ENCODE measurements at regions not wholly inside any gene's neighbourhood (a gene's known extent, or its start where the extent isn't known, plus 50 kb on each side); places are given as distances from the start of the nearest gene placed in this dataset.

DNA sequence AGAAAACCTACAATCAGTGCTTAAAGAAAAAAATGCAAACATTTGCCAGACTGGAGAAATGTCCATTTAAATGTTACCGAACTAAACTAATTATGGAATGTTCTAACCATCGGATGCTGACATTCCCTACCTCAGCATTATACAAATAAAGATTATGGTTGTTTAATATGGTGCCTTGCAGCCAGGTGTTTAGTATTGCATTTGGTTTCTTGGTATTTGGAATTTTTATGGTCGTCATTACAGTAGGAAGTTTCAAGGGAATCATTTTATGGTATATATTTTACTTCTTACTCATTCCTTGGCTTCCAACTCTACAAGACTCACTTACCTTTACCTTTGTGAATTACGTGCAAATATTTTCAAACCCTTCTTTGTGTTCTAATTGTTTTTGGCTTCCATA, 103.1 kb upstream of the PNPLA4 start:
- H3K4me1 Mint-ChIP-seq = no peaks in the 10 kb centered on the region
- Histone ChIP-seq H2AFZ (ENCODE audit: insufficient read depth, low read depth, low read length, poor library complexity, severe bottlenecking) (no peak overlapping the region), H3K4me2 (replicated peaks; ENCODE audit: extremely low read depth, low read length, poor library complexity, severe bottlenecking) (no peak overlapping the region), H3K9ac (ENCODE audit: insufficient read depth, low read length, poor library complexity, severe bottlenecking) (no peak overlapping the region), H3K27me3 (ENCODE audit: control insufficient read depth in 2 of 2, insufficient read depth in 2 of 2, low read length in 2 of 2) (no peaks in the 10 kb centered on the region), H3K36me3 (replicated peaks in 1 of 2; ENCODE audit: control insufficient read depth in 1 of 2, insufficient read depth in 2 of 2, low read length in 2 of 2) (no peaks in the 10 kb centered on the region), H3K4me3 (replicated peaks in 1 of 3; ENCODE audit: low read depth in 2 of 3, low read length in 3 of 3) (no peak overlapping the region), H3K9me3 (replicated peaks in 1 of 2; ENCODE audit: control insufficient read depth in 1 of 2, insufficient read depth in 1 of 2, low read length in 2 of 2) (no peaks in the 10 kb centered on the region), H3K27ac (ENCODE audit: low read depth in 1 of 2, low read length in 2 of 2) (no peak overlapping the region), H3K79me2 (ENCODE audit: insufficient read depth, low read length) (no peaks in the 10 kb centered on the region), H3K4me1 (ENCODE audit: control insufficient read depth in 1 of 2, insufficient read depth in 2 of 2, low read length in 2 of 2) (no peaks in the 10 kb centered on the region), H4K20me1 (ENCODE audit: insufficient read depth, low read length) (no peaks in the 10 kb centered on the region)
- H3K9me3 Mint-ChIP-seq = peaks cover 2 to 5% (median 4%) of the 10 kb centered on the region in 7 donors
- intact Hi-C loops (cut with micrococcal nuclease) = no loop called here
- no CpG with 5 or more reads among the region's 4 CpGs for WGBS (ENCODE audit: insufficient coverage)
- no peaks in the 10 kb centered on the region for H3K36me3 Mint-ChIP-seq
- TF ChIP-seq, protein P1, sequence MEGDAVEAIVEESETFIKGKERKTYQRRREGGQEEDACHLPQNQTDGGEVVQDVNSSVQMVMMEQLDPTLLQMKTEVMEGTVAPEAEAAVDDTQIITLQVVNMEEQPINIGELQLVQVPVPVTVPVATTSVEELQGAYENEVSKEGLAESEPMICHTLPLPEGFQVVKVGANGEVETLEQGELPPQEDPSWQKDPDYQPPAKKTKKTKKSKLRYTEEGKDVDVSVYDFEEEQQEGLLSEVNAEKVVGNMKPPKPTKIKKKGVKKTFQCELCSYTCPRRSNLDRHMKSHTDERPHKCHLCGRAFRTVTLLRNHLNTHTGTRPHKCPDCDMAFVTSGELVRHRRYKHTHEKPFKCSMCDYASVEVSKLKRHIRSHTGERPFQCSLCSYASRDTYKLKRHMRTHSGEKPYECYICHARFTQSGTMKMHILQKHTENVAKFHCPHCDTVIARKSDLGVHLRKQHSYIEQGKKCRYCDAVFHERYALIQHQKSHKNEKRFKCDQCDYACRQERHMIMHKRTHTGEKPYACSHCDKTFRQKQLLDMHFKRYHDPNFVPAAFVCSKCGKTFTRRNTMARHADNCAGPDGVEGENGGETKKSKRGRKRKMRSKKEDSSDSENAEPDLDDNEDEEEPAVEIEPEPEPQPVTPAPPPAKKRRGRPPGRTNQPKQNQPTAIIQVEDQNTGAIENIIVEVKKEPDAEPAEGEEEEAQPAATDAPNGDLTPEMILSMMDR (IDR thresholded peaks at IDR 0.05) = no peak
- H3K27me3 Mint-ChIP-seq (ENCODE audit: low read depth in 3 of 3) = peaks cover 0 to 3% (median 1%) of the 10 kb centered on the region in 3 donors
- H3K27ac Mint-ChIP-seq = no peak overlapping the region
- H3K4me3 Mint-ChIP-seq = no peak overlapping the region
- no peak for DNase-seq

DNA sequence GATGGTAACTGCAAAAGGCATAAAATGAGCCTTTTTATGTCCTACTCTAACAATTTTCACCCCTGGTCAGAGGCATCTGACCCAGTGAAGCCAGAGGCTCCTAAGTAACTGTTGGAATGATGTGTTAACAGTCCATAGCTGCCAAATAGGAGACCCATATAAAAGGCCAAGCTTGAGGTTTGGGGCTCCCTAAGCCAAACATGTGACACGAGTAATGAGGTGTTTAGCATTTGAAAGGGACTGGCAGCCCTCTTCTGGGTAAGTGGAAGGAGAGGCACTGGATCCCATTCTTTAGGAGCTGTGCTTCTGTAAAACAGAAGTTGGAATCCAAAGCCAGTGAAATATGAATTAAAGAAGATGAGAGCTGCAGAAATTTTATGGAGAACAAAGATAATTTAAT, 100.6 kb upstream of the PNPLA4 start:
- no peaks in the 10 kb centered on the region for H3K4me1 Mint-ChIP-seq
- H3K4me3 Mint-ChIP-seq = no peak overlapping the region
- Histone ChIP-seq H3K4me1 (ENCODE audit: control insufficient read depth in 1 of 2, insufficient read depth in 2 of 2, low read length in 2 of 2) (no peaks in the 10 kb centered on the region), H3K9ac (ENCODE audit: insufficient read depth, low read length, poor library complexity, severe bottlenecking) (no peak overlapping the region), H3K4me3 (replicated peaks in 1 of 3; ENCODE audit: low read depth in 2 of 3, low read length in 3 of 3) (no peak overlapping the region), H3K9me3 (replicated peaks in 1 of 2; ENCODE audit: control insufficient read depth in 1 of 2, insufficient read depth in 1 of 2, low read length in 2 of 2) (no peaks in the 10 kb centered on the region), H4K20me1 (ENCODE audit: insufficient read depth, low read length) (no peaks in the 10 kb centered on the region), H3K79me2 (ENCODE audit: insufficient read depth, low read length) (no peaks in the 10 kb centered on the region), H2AFZ (ENCODE audit: insufficient read depth, low read depth, low read length, poor library complexity, severe bottlenecking) (no peak overlapping the region), H3K27ac (ENCODE audit: low read depth in 1 of 2, low read length in 2 of 2) (no peak overlapping the region), H3K4me2 (replicated peaks; ENCODE audit: extremely low read depth, low read length, poor library complexity, severe bottlenecking) (no peak overlapping the region), H3K27me3 (ENCODE audit: control insufficient read depth in 2 of 2, insufficient read depth in 2 of 2, low read length in 2 of 2) (no peaks in the 10 kb centered on the region), H3K36me3 (replicated peaks in 1 of 2; ENCODE audit: control insufficient read depth in 1 of 2, insufficient read depth in 2 of 2, low read length in 2 of 2) (no peaks in the 10 kb centered on the region)
- H3K27me3 Mint-ChIP-seq (ENCODE audit: low read depth in 3 of 3) = peaks cover 0 to 3% (median 1%) of the 10 kb centered on the region in 3 donors
- TF ChIP-seq, protein P1 (IDR thresholded peaks at IDR 0.05) = no peak
- H3K9me3 Mint-ChIP-seq = peaks cover 2 to 12% (median 5%) of the 10 kb centered on the region in 7 donors
- DNase-seq = no peak
- intact Hi-C loops (cut with micrococcal nuclease) = no loop called here
- H3K36me3 Mint-ChIP-seq = no peaks in the 10 kb centered on the region
- WGBS (ENCODE audit: insufficient coverage) = no CpG with 5 or more reads among the region's 1 CpG
- H3K27ac Mint-ChIP-seq = no peak overlapping the region
